Liver (tissue), 3 donors: ENCODE measurements at regions not wholly inside any gene's neighbourhood (a gene's known extent, or its start where the extent isn't known, plus 50 kb on each side); places are given as distances from the start of the nearest gene placed in this dataset.

Experiments used
- CTCF ChIP-seq: fragments of 150-350 bp; IDR thresholded peaks from 2 replicates; pipeline ENCODE4 v1.5.1; 2017; ENCODE audit warnings: improper control_type of control experiment, low read depth, low read length; ENCODE audit not compliant: missing input control
- RAD21 ChIP-seq, 2 donors: IDR thresholded peaks; 2 replicates each; pipeline ENCODE4 v1.6.1; 2016; ENCODE audit warnings: antibody characterized with exemption in 2 of 2, mild to moderate bottlenecking in 2 of 2
- SP1 ChIP-seq: IDR thresholded peaks from 2 replicates; pipeline ENCODE4 v1.6.1; 2018; ENCODE audit warnings: antibody characterized with exemption, mild to moderate bottlenecking
- TAF1 ChIP-seq: conservative IDR thresholded peaks from 2 replicates; pipeline ENCODE4 v1.6.1; 2016; ENCODE audit warnings: antibody characterized with exemption, mild to moderate bottlenecking
- donor health status: healthy.
- donor health status: healthy.

GRCh38 chr6:170032706-170033309 lies 258.1 kb downstream of the DLL1 start:
- no peak for TF ChIP-seq CTCF
- no peak for TF ChIP-seq SP1
- TF ChIP-seq RAD21 (IDR thresholded peaks at IDR 0.05) = no peak
- TF ChIP-seq TAF1 = no peak
